Right atrium auricular region (tissue), 2 donors: ENCODE measurements at regions not wholly inside any gene's neighbourhood (a gene's known extent, or its start where the extent isn't known, plus 50 kb on each side); places are given as distances from the start of the nearest gene placed in this dataset.

ENCODE experiments used
- DNase-seq: peaks from one replicate; pipeline ENCODE4 v3.0.0-alpha.2; 2019; ENCODE audit warnings: low spot score
- H3K27ac ChIP-seq, 2 donors: fragments of 200-600 bp; sonication (generic); 1 replicate in 1 of 2; 2 replicates in 1 of 2; pipeline ENCODE4 v1.5.1; 2016 to 2019
- H3K27me3 ChIP-seq, 2 donors: fragments of 200-600 bp; sonication (generic); one replicate each; pipeline versions ENCODE4 v1.5.1 to v1.6.0; 2017 to 2019
- H3K36me3 ChIP-seq: fragments of 200-600 bp; sonication (generic); one replicate; pipeline ENCODE4 v1.5.1; 2016
- H3K4me1 ChIP-seq, 2 donors: fragments of 200-600 bp; sonication (generic); one replicate each; pipeline versions ENCODE4 v1.5.1 to v1.6.0; 2017 to 2019
- H3K4me3 ChIP-seq, 2 donors: fragments of 200-600 bp; sonication (generic); 1 replicate in 1 of 2; 2 replicates in 1 of 2; pipeline ENCODE4 v1.5.1; 2017 to 2019; ENCODE audit warnings: mild to moderate bottlenecking in 1 of 2, moderate library complexity in 1 of 2
- H3K9me3 ChIP-seq, 2 donors: fragments of 200-600 bp; sonication (generic); one replicate each; pipeline ENCODE4 v1.5.1; 2019
- CTCF ChIP-seq, 2 donors: fragments of 200-600 bp; sonication (generic); IDR thresholded peaks; one replicate each; pipeline ENCODE4 v1.5.1; 2019; ENCODE audit warnings: antibody characterized with exemption in 2 of 2

- no peak overlapping the region for H3K27ac ChIP-seq
- TF ChIP-seq CTCF (IDR thresholded peaks at IDR 0.05) = no peak
- no peaks in the 10 kb centered on the region for H3K27me3 ChIP-seq
- no peak overlapping the region for H3K4me3 ChIP-seq
- no peaks in the 10 kb centered on the region for H3K36me3 ChIP-seq
- no peak for DNase-seq
- peaks cover 0 to 6% of the 10 kb centered on the region in 2 donors for H3K9me3 ChIP-seq
- no peaks in the 10 kb centered on the region for H3K4me1 ChIP-seq
Measured at GRCh38 chr3:88596451-88596850, 446.7 kb downstream of the C3orf38 start.

GRCh38 chr3:88610820-88611219 is 461.1 kb downstream of the C3orf38 start:
- no peak overlapping the region for H3K27ac ChIP-seq
- H3K36me3 ChIP-seq = no peaks in the 10 kb centered on the region
- no peak overlapping the region for H3K4me3 ChIP-seq
- no peak for TF ChIP-seq CTCF (IDR thresholded peaks at IDR 0.05)
- no peaks in the 10 kb centered on the region for H3K4me1 ChIP-seq
- DNase-seq = no peak
- no peaks in the 10 kb centered on the region for H3K9me3 ChIP-seq
- H3K27me3 ChIP-seq = no peaks in the 10 kb centered on the region

GRCh38 chr3:88611826-88612326 is 462.1 kb downstream of the C3orf38 start:
- no peaks in the 10 kb centered on the region for H3K27me3 ChIP-seq
- TF ChIP-seq CTCF (IDR thresholded peaks at IDR 0.05) = no peak

GRCh38 chr3:88616413-88616812 is 466.7 kb downstream of the C3orf38 start:
- Histone ChIP-seq H3K27ac (no peak overlapping the region), H3K27me3 (no peaks in the 10 kb centered on the region), H3K4me1 (no peaks in the 10 kb centered on the region), H3K36me3 (no peaks in the 10 kb centered on the region), H3K4me3 (no peak overlapping the region), H3K9me3 (no peaks in the 10 kb centered on the region)
- no peak for TF ChIP-seq CTCF (IDR thresholded peaks at IDR 0.05)
- DNase-seq = no peak

More at GRCh38 chr3:88611826-88612326, 462.1 kb downstream of the C3orf38 start:
- DNase-seq = no peak
- Histone ChIP-seq H3K27ac (no peak overlapping the region), H3K36me3 (no peaks in the 10 kb centered on the region), H3K4me3 (no peak overlapping the region), H3K9me3 (no peaks in the 10 kb centered on the region), H3K4me1 (no peaks in the 10 kb centered on the region)

GRCh38 chr3:88617283-88617682 is 467.5 kb downstream of the C3orf38 start:
- DNase-seq = no peak
- H3K36me3 ChIP-seq = no peaks in the 10 kb centered on the region

More at GRCh38 chr3:88617283-88617682, 467.5 kb downstream of the C3orf38 start:
- Histone ChIP-seq H3K4me3 (no peak overlapping the region), H3K4me1 (no peaks in the 10 kb centered on the region), H3K27me3 (no peaks in the 10 kb centered on the region), H3K27ac (no peak overlapping the region), H3K9me3 (no peaks in the 10 kb centered on the region)
- no peak for TF ChIP-seq CTCF (IDR thresholded peaks at IDR 0.05)
